ENCODE measurements at regions not wholly inside any gene's neighbourhood (a gene's known extent, or its start where the extent isn't known, plus 50 kb on each side); places are given as distances from the start of the nearest gene placed in this dataset.
"Not testable (repeated sequence)": the region's sequence is repeated elsewhere in the genome, so short reads cannot be mapped to it uniquely, and the experiment has no call there.

DNA sequence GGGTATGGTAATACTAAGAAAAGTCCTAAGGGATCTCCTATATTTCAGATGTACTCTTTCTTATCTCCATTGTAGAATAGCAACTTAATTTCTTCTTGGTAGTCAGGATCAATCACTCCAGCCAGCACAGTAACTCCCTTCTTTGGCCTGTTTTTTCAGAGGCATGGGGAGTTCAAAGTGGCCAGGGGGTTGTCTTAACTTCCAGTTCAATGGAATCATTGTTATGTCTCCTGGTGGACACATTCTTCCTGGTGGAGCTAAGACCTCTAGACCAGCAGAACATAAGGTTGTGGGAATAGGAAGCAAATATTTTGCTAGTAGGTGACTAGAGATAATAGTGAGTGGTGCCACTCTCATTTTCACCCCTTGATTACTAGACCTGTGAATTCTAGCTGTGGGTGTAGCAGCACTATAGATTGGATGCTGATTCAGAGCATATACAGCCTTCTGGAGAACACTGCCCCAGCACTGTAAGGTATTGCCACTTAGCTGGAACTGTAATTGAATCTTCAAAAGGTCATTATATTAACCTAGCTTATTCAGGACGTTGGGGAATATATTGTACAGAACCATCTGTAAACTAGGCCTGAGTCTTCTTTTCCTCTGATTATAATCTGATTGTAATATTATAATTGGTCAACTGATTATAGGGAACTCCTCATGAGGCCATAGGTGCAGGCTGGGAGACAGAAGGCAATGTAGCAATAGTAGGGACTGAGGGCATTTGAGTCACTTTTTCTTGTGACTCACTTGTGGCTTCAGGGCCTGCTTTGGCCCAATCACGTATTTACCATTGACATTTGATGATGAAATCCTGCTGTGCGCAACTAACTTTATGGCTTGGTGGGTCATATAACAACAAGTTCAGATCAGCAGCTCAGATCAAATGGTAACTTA, 60.2 kb upstream of the ATP2B1 start:
- ATAC-seq (ENCODE audit: low read depth) (peak; percentile 40), DNase-seq (no peak)
- H3K36me3 Mint-ChIP-seq (ENCODE audit: low read depth), result no peaks in the 10 kb centered on the region
- CTCF ChIA-PET, result no interaction called here
- H3K27me3 Mint-ChIP-seq, result no peaks in the 10 kb centered on the region
- intact Hi-C loops (cut with micrococcal nuclease), result loop anchor here (2.0 kb wide), 1 partner anchor 14 kb away; no protein-coding TSS in a partner anchor
- peaks cover 20% of the 10 kb centered on the region for H3K4me1 Mint-ChIP-seq
- TF ChIP-seq, protein P1, sequence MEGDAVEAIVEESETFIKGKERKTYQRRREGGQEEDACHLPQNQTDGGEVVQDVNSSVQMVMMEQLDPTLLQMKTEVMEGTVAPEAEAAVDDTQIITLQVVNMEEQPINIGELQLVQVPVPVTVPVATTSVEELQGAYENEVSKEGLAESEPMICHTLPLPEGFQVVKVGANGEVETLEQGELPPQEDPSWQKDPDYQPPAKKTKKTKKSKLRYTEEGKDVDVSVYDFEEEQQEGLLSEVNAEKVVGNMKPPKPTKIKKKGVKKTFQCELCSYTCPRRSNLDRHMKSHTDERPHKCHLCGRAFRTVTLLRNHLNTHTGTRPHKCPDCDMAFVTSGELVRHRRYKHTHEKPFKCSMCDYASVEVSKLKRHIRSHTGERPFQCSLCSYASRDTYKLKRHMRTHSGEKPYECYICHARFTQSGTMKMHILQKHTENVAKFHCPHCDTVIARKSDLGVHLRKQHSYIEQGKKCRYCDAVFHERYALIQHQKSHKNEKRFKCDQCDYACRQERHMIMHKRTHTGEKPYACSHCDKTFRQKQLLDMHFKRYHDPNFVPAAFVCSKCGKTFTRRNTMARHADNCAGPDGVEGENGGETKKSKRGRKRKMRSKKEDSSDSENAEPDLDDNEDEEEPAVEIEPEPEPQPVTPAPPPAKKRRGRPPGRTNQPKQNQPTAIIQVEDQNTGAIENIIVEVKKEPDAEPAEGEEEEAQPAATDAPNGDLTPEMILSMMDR (IDR thresholded peaks at IDR 0.05), result no peak
- POLR2A ChIA-PET, result interaction anchor here (2.1 kb wide), 1 partner anchor 59 kb away, joined by 10 read pairs; the partner anchor contains the start of gene ATP2B1
- H3K9me3 Mint-ChIP-seq, result peaks cover 4% of the 10 kb centered on the region
- peak overlapping the region; percentile 41 for H3K27ac Mint-ChIP-seq
- H3K4me3 Mint-ChIP-seq, result no peak overlapping the region

DNA sequence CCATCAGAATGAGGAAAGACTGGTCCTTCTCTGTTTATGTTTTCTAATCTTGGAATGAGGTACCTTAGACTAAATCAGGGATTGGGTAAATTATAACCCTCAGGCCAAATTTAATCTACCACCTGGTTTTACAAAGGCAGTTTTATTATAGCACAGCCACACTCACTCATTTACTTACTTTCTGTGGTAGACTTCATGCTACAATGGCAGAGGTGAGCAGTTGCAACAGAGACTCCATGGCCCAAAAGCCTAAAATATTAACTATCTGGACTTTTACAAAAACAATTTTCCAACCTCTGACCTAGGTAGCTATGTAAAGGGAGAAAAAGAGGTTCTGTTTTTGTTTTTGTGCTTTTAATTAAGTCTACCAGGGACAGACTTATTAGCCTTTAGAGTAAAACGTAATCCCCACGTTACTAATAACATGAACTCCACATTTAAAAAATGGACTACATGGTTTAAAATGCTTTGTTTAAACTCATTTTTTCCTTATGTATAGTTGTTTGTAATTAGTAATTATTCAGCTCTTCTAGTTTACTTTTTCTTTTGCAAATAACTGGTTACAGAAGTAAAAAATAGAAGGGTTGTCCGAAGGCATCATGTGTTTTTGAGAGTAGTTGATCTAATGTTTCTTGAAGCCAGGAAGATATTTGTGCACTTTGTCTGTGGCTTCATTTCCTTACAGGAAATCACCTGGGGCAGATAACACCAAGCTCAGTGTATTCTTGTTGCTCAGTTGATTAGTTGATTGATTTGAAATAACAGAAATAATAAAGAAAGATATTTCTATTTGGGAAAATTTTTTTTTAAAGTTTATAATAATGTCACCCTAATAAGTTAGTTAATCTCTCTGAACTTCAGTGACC, 57.6 kb upstream of the ATP2B1 start:
- DNase-seq (no peak), ATAC-seq (ENCODE audit: low read depth) (no peak)
- Mint-ChIP-seq H3K9me3 (peaks cover 4% of the 10 kb centered on the region), H3K36me3 (ENCODE audit: low read depth) (no peaks in the 10 kb centered on the region), H3K27ac (peak overlapping the region; percentile 71), H3K27me3 (no peaks in the 10 kb centered on the region), H3K4me1 (peaks cover 29% of the 10 kb centered on the region), H3K4me3 (no peak overlapping the region)
- TF ChIP-seq, protein P1 (IDR thresholded peaks at IDR 0.05), result no peak
- intact Hi-C loops (cut with micrococcal nuclease), result no loop called here
- ChIA-PET CTCF (no interaction called here), POLR2A (interaction anchor here (0.7 to 1.3 kb wide), 3 partner anchors 9 to 57 kb away, joined by 4 to 6 read pairs (median 4); partner anchors contain the start of gene ATP2B1)

DNA sequence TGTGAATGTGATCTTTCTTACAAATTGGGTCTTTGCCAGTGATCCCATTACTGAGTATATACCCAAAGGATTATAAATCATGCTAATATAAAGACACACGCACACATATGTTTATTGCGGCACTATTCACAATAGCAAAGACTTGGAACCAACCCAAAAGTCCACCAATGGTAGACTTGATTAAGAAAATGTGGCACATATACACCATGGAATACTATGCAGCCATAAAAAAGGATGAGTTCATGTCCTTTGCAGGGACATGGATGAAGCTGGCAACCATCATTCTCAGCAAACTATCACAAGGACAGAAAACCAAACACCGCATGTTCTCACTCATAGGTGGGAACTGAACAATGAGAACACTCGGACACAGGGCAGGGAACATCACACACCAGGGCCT, 55.5 kb upstream of the ATP2B1 start:
- H3K27ac Mint-ChIP-seq; DNase-seq; H3K9me3 Mint-ChIP-seq; intact Hi-C loops (cut with micrococcal nuclease); H3K36me3 Mint-ChIP-seq (ENCODE audit: low read depth); POLR2A ChIA-PET; CTCF ChIA-PET; H3K4me3 Mint-ChIP-seq; H3K27me3 Mint-ChIP-seq; ATAC-seq (ENCODE audit: low read depth): not testable (repeated sequence)
- peaks cover 33% of the 10 kb centered on the region for H3K4me1 Mint-ChIP-seq

DNA sequence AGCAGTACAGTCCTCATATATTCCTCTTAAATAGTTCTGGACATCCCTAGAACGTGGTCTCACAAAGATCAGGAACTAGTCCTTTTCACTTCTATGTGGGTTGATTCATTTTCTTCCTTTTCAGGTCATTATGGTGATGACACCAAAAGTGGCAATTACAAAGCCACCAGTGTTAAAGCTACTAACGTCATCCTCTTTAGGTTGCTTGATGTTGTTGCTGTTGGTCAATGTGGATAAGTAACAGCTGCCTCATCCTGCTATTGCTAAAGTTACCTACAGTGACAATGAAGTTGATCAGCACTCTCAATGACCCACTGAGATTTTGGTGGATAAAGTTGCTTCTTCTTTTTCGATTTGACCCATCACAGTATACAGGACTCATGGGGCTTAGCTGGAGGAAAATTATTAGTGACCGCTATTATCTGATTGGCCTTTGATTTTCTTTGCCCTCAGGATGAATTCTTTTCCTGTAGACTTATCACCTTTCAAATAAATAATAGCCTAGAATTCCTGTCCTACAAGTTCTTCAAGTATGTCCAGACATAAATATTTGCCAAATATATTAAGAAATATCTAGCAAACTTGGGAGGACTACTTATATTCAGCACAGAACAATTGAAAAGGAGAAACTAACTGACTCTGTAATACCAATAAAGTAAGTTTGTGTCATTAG, 54.0 kb upstream of the ATP2B1 start:
- no peak for DNase-seq
- intact Hi-C loops (cut with micrococcal nuclease), result no loop called here
- no peak overlapping the region for H3K27ac Mint-ChIP-seq
- H3K4me3 Mint-ChIP-seq, result no peak overlapping the region
- no peaks in the 10 kb centered on the region for H3K27me3 Mint-ChIP-seq
- H3K4me1 Mint-ChIP-seq, result peaks cover 40% of the 10 kb centered on the region
- H3K36me3 Mint-ChIP-seq (ENCODE audit: low read depth), result no peaks in the 10 kb centered on the region
- peak; percentile 29 for ATAC-seq (ENCODE audit: low read depth)
- CTCF ChIA-PET, result no interaction called here
- TF ChIP-seq, protein P1 (IDR thresholded peaks at IDR 0.05), result no peak
- H3K9me3 Mint-ChIP-seq, result peaks cover 2% of the 10 kb centered on the region
- POLR2A ChIA-PET, result interaction anchor here (1.3 to 2.3 kb wide), 3 partner anchors 11 to 54 kb away, joined by 4 to 8 read pairs (median 5); partner anchors contain the start of gene ATP2B1

DNA sequence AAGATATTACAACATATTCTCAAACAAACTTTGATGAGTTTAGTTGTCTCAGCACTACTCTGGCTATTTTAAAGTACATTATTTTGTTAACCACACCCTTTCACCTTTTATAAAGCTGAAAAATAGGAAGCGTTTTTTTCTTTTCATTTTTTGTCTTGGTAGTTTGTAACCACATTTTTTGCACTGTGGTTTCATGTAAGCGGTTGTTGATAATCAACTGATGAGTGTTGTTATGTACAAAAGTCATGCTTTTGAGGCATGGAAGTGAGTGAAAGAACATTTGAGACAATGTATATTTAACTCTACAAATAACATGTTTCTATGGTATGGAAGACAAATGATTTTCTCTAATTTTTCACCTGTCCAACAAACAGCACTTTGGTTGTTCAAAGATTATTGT, 52.1 kb upstream of the ATP2B1 start:
- peaks cover 5% of the 10 kb centered on the region for H3K9me3 Mint-ChIP-seq
- TF ChIP-seq, protein P1 (IDR thresholded peaks at IDR 0.05), result no peak
- intact Hi-C loops (cut with micrococcal nuclease), result no loop called here
- H3K27me3 Mint-ChIP-seq, result no peaks in the 10 kb centered on the region
- peak overlapping the region; percentile 24 for H3K4me3 Mint-ChIP-seq
- no peak for ATAC-seq (ENCODE audit: low read depth)
- CTCF ChIA-PET, result interaction anchor here (0.9 kb wide), 1 partner anchor 253 kb away, joined by 3 read pairs; no protein-coding TSS in a partner anchor
- DNase-seq, result no peak
- peaks cover 49% of the 10 kb centered on the region for H3K4me1 Mint-ChIP-seq
- no peaks in the 10 kb centered on the region for H3K36me3 Mint-ChIP-seq (ENCODE audit: low read depth)
- peak overlapping the region; percentile 67 for H3K27ac Mint-ChIP-seq
- POLR2A ChIA-PET, result interaction anchor here (1.5 to 1.8 kb wide), 3 partner anchors 9 to 120 kb away, joined by 5 to 12 read pairs (median 5); partner anchors contain the start of gene ATP2B1

Measured in activated B cell treated with CpG ODN at 0.5 μM for 24 hours (primary cell).